ENCODE measurements at regions not wholly inside any gene's neighbourhood (a gene's known extent, or its start where the extent isn't known, plus 50 kb on each side); places are given as distances from the start of the nearest gene placed in this dataset.

GRCh38 chr15:89413877-89414276 is 79.3 kb upstream of the POLG start:
- TF ChIP-seq CTCF (IDR thresholded peaks at IDR 0.05; ENCODE audit: insufficient read depth, low read length) (no peak), POLR2AphosphoS5 (IDR thresholded peaks at IDR 0.05; ENCODE audit: low read depth) (no peak), REST (IDR thresholded peaks at IDR 0.05; ENCODE audit: insufficient replicate concordance, low read depth) (no peak)

Data from HL-60 (cell line).